Astrocyte (in vitro differentiated cells and primary cell): ENCODE measurements at regions not wholly inside any gene's neighbourhood (a gene's known extent, or its start where the extent isn't known, plus 50 kb on each side); places are given as distances from the start of the nearest gene placed in this dataset.

ENCODE experiments used
- DNase-seq: peaks from one replicate; pipeline ENCODE4 v3.0.0-alpha.2; 2010; ENCODE audit warnings: low read depth
- FAIRE-seq: peaks from 2 replicates; lab custom pipeline; 2011; peaks lifted over from hg19 to GRCh38; lab: Jason Lieb, UNC
- H2AFZ ChIP-seq: 2 replicates; pipeline ENCODE4 v1.6.0; 2012; ENCODE audit warnings: low read depth, low read length, inconsistent platforms
- H3K27ac ChIP-seq: 2 replicates; pipeline ENCODE4 v1.5.1; 2011; ENCODE audit warnings: low read depth, low read length, inconsistent platforms
- H3K27me3 ChIP-seq: 2 replicates; pipeline ENCODE4 v1.6.0; 2011; ENCODE audit warnings: low read length, inconsistent platforms; ENCODE audit not compliant: insufficient read depth
- H3K36me3 ChIP-seq: 2 replicates; pipeline ENCODE4 v1.5.1; 2011; ENCODE audit warnings: low read length, inconsistent platforms; ENCODE audit not compliant: insufficient read depth
- H3K4me1 ChIP-seq: 2 replicates; pipeline ENCODE4 v1.5.1; 2011; ENCODE audit warnings: low read length, inconsistent platforms; ENCODE audit not compliant: insufficient read depth
- H3K4me2 ChIP-seq: 2 replicates; pipeline ENCODE4 v1.6.0; 2012; ENCODE audit warnings: low read length, inconsistent platforms
- H3K4me3 ChIP-seq: 2 replicates; pipeline ENCODE4 v1.5.1; 2011; ENCODE audit warnings: low read depth, mild to moderate bottlenecking, low read length, inconsistent platforms; ENCODE audit not compliant: insufficient read depth
- H3K79me2 ChIP-seq: 2 replicates; pipeline ENCODE4 v1.6.0; 2012; ENCODE audit warnings: mild to moderate bottlenecking, low read length, inconsistent platforms; ENCODE audit not compliant: insufficient read depth
- H3K9ac ChIP-seq: 2 replicates; pipeline ENCODE4 v1.6.0; 2012; ENCODE audit warnings: mild to moderate bottlenecking, low read length, inconsistent platforms
- H3K9me3 ChIP-seq: 2 replicates; pipeline ENCODE4 v1.5.1; 2012; ENCODE audit warnings: low read depth, mild to moderate bottlenecking, low read length, inconsistent platforms; ENCODE audit not compliant: insufficient read depth
- H4K20me1 ChIP-seq: 2 replicates; pipeline ENCODE4 v1.6.0; 2012; ENCODE audit warnings: low read length, inconsistent platforms; ENCODE audit not compliant: insufficient read depth
- H3K27ac Mint-ChIP-seq: one replicate; pipeline ENCODE4 v1.8.0; 2021; ENCODE audit warnings: mild to moderate bottlenecking, mixed read lengths; ENCODE audit not compliant: unreplicated experiment
- H3K27me3 Mint-ChIP-seq: one replicate; pipeline ENCODE4 v1.8.0; 2021; ENCODE audit warnings: low read depth, mixed read lengths; ENCODE audit not compliant: unreplicated experiment
- H3K36me3 Mint-ChIP-seq: one replicate; pipeline ENCODE4 v1.8.0; 2021; ENCODE audit warnings: low read depth, mixed read lengths; ENCODE audit not compliant: unreplicated experiment
- H3K4me1 Mint-ChIP-seq: one replicate; pipeline ENCODE4 v1.8.0; 2021; ENCODE audit warnings: low read depth, mixed read lengths; ENCODE audit not compliant: unreplicated experiment
- H3K4me3 Mint-ChIP-seq: one replicate; pipeline ENCODE4 v1.8.0; 2021; ENCODE audit warnings: mild to moderate bottlenecking, moderate library complexity, mixed read lengths; ENCODE audit not compliant: unreplicated experiment
- H3K9me3 Mint-ChIP-seq: one replicate; pipeline ENCODE4 v1.8.0; 2021; ENCODE audit warnings: mild to moderate bottlenecking, mixed read lengths; ENCODE audit not compliant: unreplicated experiment
- CTCF ChIP-seq: IDR thresholded peaks from 2 replicates; pipeline ENCODE4 v1.5.1; 2011; ENCODE audit warnings: low read depth, mild to moderate bottlenecking, inconsistent platforms, low read length, moderate library complexity; ENCODE audit not compliant: insufficient read depth
- EZH2 ChIP-seq: IDR thresholded peaks from 2 replicates; pipeline ENCODE4 v1.6.1; 2012; ENCODE audit warnings: mild to moderate bottlenecking, low read length, inconsistent platforms; ENCODE audit not compliant: insufficient read depth

- no peaks in the 10 kb centered on the region for H4K20me1 ChIP-seq
- no peaks in the 10 kb centered on the region for H3K27me3 ChIP-seq
- no peak overlapping the region for H3K4me3 Mint-ChIP-seq
- DNase-seq (no peak), FAIRE-seq (no peak)
- no peak overlapping the region for H3K4me2 ChIP-seq
- H3K79me2 ChIP-seq = no peaks in the 10 kb centered on the region
- H2AFZ ChIP-seq = no peak overlapping the region
- H3K27ac Mint-ChIP-seq = no peak overlapping the region
- no peak overlapping the region for H3K9ac ChIP-seq
- no peaks in the 10 kb centered on the region for H3K9me3 ChIP-seq
- TF ChIP-seq CTCF (no peak), EZH2 (no peak)
- peaks cover under 1% of the 10 kb centered on the region for H3K4me1 Mint-ChIP-seq
- H3K36me3 ChIP-seq = no peaks in the 10 kb centered on the region
- H3K4me3 ChIP-seq = no peak overlapping the region
- no peaks in the 10 kb centered on the region for H3K9me3 Mint-ChIP-seq
- H3K27ac ChIP-seq = no peak overlapping the region
- no peaks in the 10 kb centered on the region for H3K36me3 Mint-ChIP-seq
- no peaks in the 10 kb centered on the region for H3K4me1 ChIP-seq
- H3K27me3 Mint-ChIP-seq = no peaks in the 10 kb centered on the region
These were observed 245.6 kb upstream of the DAB2 start for GRCh38 chr5:39670391-39670790.

- H3K4me2 ChIP-seq = no peak overlapping the region
- H3K4me1 ChIP-seq = no peaks in the 10 kb centered on the region
- Mint-ChIP-seq H3K4me1 (no peaks in the 10 kb centered on the region), H3K4me3 (no peak overlapping the region), H3K9me3 (no peaks in the 10 kb centered on the region), H3K36me3 (no peaks in the 10 kb centered on the region), H3K27ac (no peak overlapping the region), H3K27me3 (no peaks in the 10 kb centered on the region)
- no peak overlapping the region for H3K4me3 ChIP-seq
- H2AFZ ChIP-seq = no peak overlapping the region
- H3K9ac ChIP-seq = no peak overlapping the region
- no peaks in the 10 kb centered on the region for H4K20me1 ChIP-seq
- no peak for DNase-seq
- no peak for FAIRE-seq
- H3K27ac ChIP-seq = no peak overlapping the region
- TF ChIP-seq CTCF = no peak
- no peak for TF ChIP-seq EZH2
- no peaks in the 10 kb centered on the region for H3K27me3 ChIP-seq
- H3K79me2 ChIP-seq = no peaks in the 10 kb centered on the region
- no peaks in the 10 kb centered on the region for H3K9me3 ChIP-seq
- H3K36me3 ChIP-seq = no peaks in the 10 kb centered on the region
These were observed 244.2 kb upstream of the DAB2 start for GRCh38 chr5:39668980-39669379.

GRCh38 chr5:39665328-39665727, 240.5 kb upstream of the DAB2 start:
- FAIRE-seq (no peak), DNase-seq (no peak)
- no peak overlapping the region for H3K27ac Mint-ChIP-seq
- H3K27me3 Mint-ChIP-seq = no peaks in the 10 kb centered on the region
- no peaks in the 10 kb centered on the region for H3K9me3 ChIP-seq
- no peaks in the 10 kb centered on the region for H4K20me1 ChIP-seq
- no peak for TF ChIP-seq EZH2
- no peak for TF ChIP-seq CTCF
- H3K36me3 ChIP-seq = no peaks in the 10 kb centered on the region
- H3K4me1 Mint-ChIP-seq = peaks cover 16% of the 10 kb centered on the region
- H3K4me3 ChIP-seq = no peak overlapping the region
- no peak overlapping the region for H3K4me2 ChIP-seq
- H3K36me3 Mint-ChIP-seq = no peaks in the 10 kb centered on the region
- no peaks in the 10 kb centered on the region for H3K27me3 ChIP-seq
- H3K9ac ChIP-seq = no peak overlapping the region
- H3K4me1 ChIP-seq = no peaks in the 10 kb centered on the region
- H3K79me2 ChIP-seq = no peaks in the 10 kb centered on the region
- no peak overlapping the region for H3K4me3 Mint-ChIP-seq
- no peak overlapping the region for H2AFZ ChIP-seq
- H3K9me3 Mint-ChIP-seq = no peaks in the 10 kb centered on the region
- H3K27ac ChIP-seq = no peak overlapping the region
